HUDEP-2 (cell line): ENCODE measurements at regions not wholly inside any gene's neighbourhood (a gene's known extent, or its start where the extent isn't known, plus 50 kb on each side); places are given as distances from the start of the nearest gene placed in this dataset.

Experiments used
- DNase-seq, 76 experiments: peaks; one replicate each; lab custom pipeline; 2025; ENCODE audit not compliant: unreplicated experiment in 76 of 76; lab: John Stamatoyannopoulos, UW

- DNase-seq: no peak
Measured at GRCh38 chr3:62975566-62975965, 100.3 kb upstream of the CADPS start.

DNA sequence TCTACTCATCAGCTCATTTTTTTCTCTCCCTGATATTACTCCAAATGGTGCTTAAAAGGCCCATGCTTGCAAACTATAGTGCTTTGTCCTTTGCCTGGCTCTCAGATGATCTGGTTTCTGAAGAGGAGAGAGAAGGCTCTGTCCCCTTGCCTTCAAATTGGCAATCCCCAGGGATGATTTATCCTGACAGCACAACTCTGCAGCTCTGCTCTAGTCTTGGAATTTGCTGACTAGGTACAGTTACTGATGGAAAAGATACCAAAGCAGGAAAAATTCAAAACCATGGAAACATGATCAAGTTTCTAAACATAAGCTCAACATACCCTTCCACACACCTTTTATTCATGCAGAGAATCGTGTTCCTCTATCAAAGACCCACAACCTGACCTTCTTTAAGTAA is 106.7 kb upstream of the CADPS start:
- DNase-seq: no peak

GRCh38 chr3:62982795-62983455 is 107.7 kb upstream of the CADPS start:
- DNase-seq: no peak

- DNase-seq: no peak
Measured at GRCh38 chr3:62986061-62986460, 110.8 kb upstream of the CADPS start.

- DNase-seq: no peak
Measured at GRCh38 chr3:62987721-62988120, 112.5 kb upstream of the CADPS start.

DNA sequence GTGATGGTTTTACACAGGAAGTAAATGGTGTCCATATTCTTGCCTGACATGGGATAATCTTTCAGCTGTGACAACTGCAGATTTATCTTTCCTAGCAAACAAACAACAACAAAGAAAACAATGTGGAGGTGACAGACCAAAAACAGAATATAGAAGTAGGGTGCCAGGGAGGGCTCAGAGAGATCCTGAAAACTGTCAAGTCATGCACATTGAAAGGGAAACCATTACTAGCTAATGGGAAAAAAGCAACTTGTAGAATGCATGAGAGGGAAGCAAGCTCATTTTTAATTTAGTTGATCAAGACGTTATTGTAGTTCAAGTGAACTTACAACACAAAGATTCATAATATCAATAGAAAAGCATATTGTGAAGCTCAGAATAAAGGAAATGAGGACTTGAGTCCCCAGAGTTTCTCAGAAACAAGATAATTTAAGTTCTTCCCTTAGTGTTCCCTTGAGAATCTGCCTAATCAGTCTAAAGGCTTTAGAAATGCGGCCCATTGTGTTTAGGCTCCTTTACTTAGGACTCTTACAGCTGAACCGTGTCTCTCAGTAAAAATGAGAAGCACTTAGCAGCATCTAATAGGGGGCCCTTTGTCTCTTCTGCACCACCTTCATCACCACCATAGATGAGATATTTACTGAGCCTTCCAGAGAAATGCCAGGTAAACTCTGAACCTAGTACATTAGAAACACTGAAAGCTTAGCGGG is 115.6 kb upstream of the CADPS start:
- no peak for DNase-seq

GRCh38 chr3:62992520-62992919 is 117.3 kb upstream of the CADPS start:
- no peak for DNase-seq

- DNase-seq: no peak
Measured at GRCh38 chr3:62995119-62995518, 119.9 kb upstream of the CADPS start.

GRCh38 chr3:62995530-62995929 is 120.3 kb upstream of the CADPS start:
- DNase-seq: no peak

DNA sequence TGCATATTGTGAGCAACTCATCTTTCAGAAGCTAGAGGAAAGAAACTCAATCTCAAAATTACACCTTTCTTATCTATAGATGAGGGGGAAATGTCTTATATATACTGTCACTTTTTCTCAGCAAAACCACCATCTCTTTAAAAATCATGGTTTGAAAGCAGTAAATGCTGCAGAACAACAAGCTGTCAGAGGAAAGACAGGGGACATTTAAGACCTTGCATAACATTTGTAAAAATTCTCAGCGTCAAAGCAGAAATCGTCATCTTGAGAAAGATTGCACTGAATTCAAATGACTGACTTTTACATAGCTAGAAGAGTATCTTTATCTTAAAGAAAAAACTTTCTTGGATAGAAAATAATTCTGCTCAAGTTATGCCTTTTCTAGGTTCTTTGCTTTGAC is 122.2 kb upstream of the CADPS start:
- no peak for DNase-seq

DNA sequence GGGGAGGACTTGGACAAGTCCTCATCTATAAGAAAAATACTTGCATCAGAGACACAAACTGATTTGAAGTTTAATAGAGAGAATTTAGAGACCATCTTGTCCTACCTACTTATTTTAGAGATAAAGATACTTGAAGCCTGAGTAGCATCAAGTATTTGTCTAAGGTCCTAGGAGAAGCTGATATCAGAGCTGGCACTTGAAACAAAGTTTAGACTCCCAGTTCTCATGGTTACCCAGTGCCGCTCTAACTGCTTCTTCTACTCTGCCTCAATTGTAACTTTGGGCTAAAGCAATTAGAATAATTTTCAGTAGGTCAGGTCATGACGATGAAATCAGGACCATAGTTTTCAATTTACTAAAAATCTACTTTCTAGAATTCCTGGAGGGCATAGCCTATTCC is 123.9 kb upstream of the CADPS start:
- DNase-seq: no peak

DNA sequence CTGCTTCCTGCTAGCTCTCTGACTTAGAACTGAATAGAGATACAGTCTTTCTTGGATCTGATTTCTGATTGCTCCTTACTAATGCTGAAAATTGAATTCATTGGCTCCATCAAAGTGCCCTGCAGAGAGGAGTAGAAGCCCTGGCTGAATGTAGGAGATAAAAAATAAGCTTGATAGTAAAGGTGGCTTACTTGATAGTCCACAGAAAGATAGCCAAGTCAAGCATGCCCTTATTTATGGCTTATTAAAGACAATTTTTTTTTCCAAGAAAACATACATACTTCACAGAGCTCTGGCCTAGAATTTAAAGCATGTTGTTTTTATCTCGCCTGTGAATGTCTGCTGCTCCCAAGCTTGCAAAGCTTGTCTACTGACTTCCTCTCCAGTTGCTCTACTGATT is 124.6 kb upstream of the CADPS start:
- no peak for DNase-seq

- no peak for DNase-seq
Measured at GRCh38 chr3:63004448-63004847, 129.2 kb upstream of the CADPS start.

GRCh38 chr3:63015614-63016309 is 140.5 kb upstream of the CADPS start:
- no peak for DNase-seq

DNA sequence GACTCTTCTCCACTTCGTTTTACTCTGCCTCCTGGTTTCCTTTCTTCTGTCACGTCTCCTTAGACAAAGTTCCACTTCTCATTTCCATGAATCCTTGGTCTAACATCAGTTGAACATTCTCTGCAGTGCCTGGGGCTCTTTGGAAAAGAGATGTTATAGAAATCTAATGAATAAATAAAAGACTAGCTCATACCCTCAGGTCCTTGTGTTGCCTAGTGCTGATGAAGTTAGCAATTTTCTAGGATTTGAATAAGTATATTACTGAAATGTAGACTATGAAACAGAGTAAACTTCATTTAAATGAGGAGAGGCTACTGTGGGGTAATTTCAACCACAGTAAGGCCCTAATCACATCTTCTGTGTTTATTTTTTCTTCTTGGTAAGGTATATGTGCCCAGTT is 146.9 kb upstream of the CADPS start:
- DNase-seq: no peak

- DNase-seq: no peak
Measured at GRCh38 chr3:63026722-63027121, 151.5 kb upstream of the CADPS start.

- DNase-seq: no peak
Measured at GRCh38 chr3:63029326-63029725, 154.1 kb upstream of the CADPS start.

- DNase-seq: no peak
Measured at GRCh38 chr3:63029921-63030320, 154.7 kb upstream of the CADPS start.

DNA sequence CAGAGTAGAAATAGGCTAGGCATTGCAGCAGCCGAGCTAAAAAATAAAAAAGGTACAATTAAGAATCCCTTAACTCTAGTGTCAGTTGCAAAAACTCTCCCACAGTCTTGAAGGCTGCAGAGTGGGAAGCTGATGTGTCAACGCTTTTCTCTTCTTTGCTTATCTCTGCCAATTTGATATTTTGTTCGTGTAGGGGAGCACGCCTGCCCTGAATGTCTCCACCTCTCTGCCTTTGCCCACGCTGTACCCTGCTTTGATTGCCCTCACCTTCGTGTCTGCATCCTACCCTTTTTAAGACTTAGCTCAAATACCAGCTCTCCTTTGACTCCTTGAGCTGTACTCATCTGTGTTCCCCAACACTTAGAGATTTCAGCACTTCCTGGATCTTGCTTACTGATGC is 155.4 kb upstream of the CADPS start:
- no peak for DNase-seq

DNA sequence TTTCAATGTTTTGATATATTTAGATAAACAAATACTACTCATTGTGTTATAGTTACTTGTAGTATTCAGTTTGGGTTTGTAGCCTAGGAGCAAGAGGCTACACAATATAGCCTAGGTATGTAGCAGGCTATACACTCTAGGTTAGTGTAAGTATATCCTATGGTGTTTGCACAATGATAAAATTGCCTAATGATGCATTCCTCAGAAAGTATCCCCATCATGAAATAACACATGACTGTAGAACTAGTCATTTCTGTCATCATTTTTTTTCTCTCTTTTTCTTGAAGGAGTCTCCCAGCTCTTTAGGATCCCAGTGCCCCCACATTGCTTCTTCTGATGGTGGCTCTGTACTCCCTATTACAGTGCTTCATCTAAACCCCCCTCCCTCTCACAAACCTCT is 157.7 kb upstream of the CADPS start:
- DNase-seq: no peak

DNA sequence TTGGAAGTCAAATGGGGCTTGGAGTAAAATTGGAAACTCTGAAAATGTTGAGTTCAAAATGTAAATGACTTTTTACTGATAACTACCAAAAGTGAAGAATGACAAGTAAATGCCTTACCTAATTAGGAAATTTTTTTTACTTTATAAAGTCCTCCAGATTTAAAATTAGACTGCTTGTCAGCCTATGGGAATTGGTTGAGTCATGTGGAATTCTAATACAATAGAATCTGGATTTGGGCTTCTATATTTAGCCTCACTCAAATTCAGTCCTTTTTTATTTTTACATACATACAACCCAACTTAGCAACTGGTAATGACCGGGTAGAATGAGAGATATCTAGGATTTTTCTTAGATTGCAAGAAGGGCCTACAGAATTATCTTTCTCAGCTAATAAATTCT is 158.9 kb upstream of the CADPS start:
- no peak for DNase-seq

GRCh38 chr3:63037116-63037515 is 161.9 kb upstream of the CADPS start:
- no peak for DNase-seq
